SK-N-SH (cell line): ENCODE measurements at regions not wholly inside any gene's neighbourhood (a gene's known extent, or its start where the extent isn't known, plus 50 kb on each side); places are given as distances from the start of the nearest gene placed in this dataset.

ENCODE experiments used
- CTCF ChIA-PET: fragments of 300-600, 350-600 bp; formaldehyde crosslinking; extraction: SDS; loops from one replicate; lab custom pipeline; 2021; lab: Yijun Ruan, JAX
- POLR2A ChIA-PET: fragments of 350-600 bp; sonication (Branson Sonifier 250); formaldehyde crosslinking; extraction: SDS; loops from one replicate; lab custom pipeline; 2020; ENCODE audit warnings: antibody characterized with exemption, inconsistent platforms; lab: Yijun Ruan, JAX
- DNase-seq: peaks from one replicate; pipeline ENCODE4 v3.0.0; 2012
- H2AFZ ChIP-seq: fragments of 200-600 bp; sonication (generic); 2 replicates; pipeline ENCODE4 v1.8.1; 2016; ENCODE audit warnings: antibody characterized with exemption, mild to moderate bottlenecking, low read depth
- H3F3A ChIP-seq: fragments of 200-600 bp; sonication (generic); replicated peaks from 2 replicates; pipeline ENCODE3; 2016; ENCODE audit warnings: antibody characterized with exemption, mild to moderate bottlenecking; ENCODE audit not compliant: insufficient read depth
- H3K27ac ChIP-seq, 2 experiments: fragments of 200-500 bp in 1 of 2; fragments of 200-600 bp in 1 of 2; sonication (Bioruptor generic) in 1 of 2; sonication (generic), shearing (Covaris generic) in 1 of 2; 2 replicates each; pipeline versions ENCODE4 v1.5.1 to v1.6.1; 2014 to 2016; ENCODE audit warnings: low read depth in 2 of 2, inconsistent platforms in 1 of 2, low read length in 1 of 2, mild to moderate bottlenecking in 1 of 2, mixed read lengths in 1 of 2
- H3K27me3 ChIP-seq: fragments of 200-600 bp; sonication (generic), shearing (Covaris generic); 2 replicates; pipeline ENCODE4 v1.6.1; 2016; ENCODE audit warnings: mixed run types; ENCODE audit not compliant: insufficient read depth
- H3K36me3 ChIP-seq, 2 experiments: fragments of 200-500 bp in 1 of 2; fragments of 200-600 bp in 1 of 2; sonication (Bioruptor generic) in 1 of 2; sonication (generic) in 1 of 2; replicated peaks in 1 of 2; 2 replicates each; pipeline versions ENCODE3 to v1.5.1; 2014 to 2016; ENCODE audit warnings: low read length in 1 of 2, mild to moderate bottlenecking in 1 of 2; ENCODE audit not compliant: insufficient read depth in 2 of 2, control insufficient read depth in 1 of 2
- H3K4me1 ChIP-seq, 2 experiments: fragments of 200-500 bp in 1 of 2; fragments of 200-600 bp in 1 of 2; sonication (Bioruptor generic) in 1 of 2; sonication (generic), shearing (Covaris generic) in 1 of 2; 2 replicates each; pipeline versions ENCODE4 v1.5.1 to v1.6.1; 2014 to 2016; ENCODE audit warnings: low read depth in 1 of 2, low read length in 1 of 2, mixed run types in 1 of 2; ENCODE audit not compliant: insufficient read depth in 2 of 2, control insufficient read depth in 1 of 2
- H3K4me2 ChIP-seq: fragments of 200-600 bp; sonication (generic), shearing (Covaris generic); 2 replicates; pipeline ENCODE4 v1.6.1; 2017; ENCODE audit warnings: mixed run types
- H3K4me3 ChIP-seq, 2 experiments: fragments of 200-500 bp in 1 of 2; fragments of 200-600 bp in 1 of 2; sonication (Bioruptor generic) in 1 of 2; sonication (generic), shearing (Covaris generic) in 1 of 2; 2 replicates each; pipeline versions ENCODE4 v1.5.1 to v1.8.1; 2014 to 2016; ENCODE audit warnings: low read depth in 2 of 2, inconsistent platforms in 1 of 2, low read length in 1 of 2, mild to moderate bottlenecking in 1 of 2, mixed read lengths in 1 of 2, moderate library complexity in 1 of 2
- H3K79me2 ChIP-seq: fragments of 200-600 bp; sonication (generic); 2 replicates; pipeline ENCODE4 v1.8.1; 2017; ENCODE audit warnings: mild to moderate bottlenecking; ENCODE audit not compliant: insufficient read depth
- H3K9ac ChIP-seq: fragments of 200-600 bp; sonication (generic); 2 replicates; pipeline ENCODE4 v1.6.1; 2017; ENCODE audit warnings: mixed run types
- H3K9me2 ChIP-seq: fragments of 200-600 bp; sonication (generic); 2 replicates; pipeline ENCODE4 v1.6.1; 2017; ENCODE audit warnings: mixed run types
- H3K9me3 ChIP-seq: fragments of 200-600 bp; sonication (generic); 2 replicates; pipeline ENCODE4 v1.6.1; 2017; ENCODE audit warnings: mixed run types, mild to moderate bottlenecking, moderate library complexity
- H4K20me1 ChIP-seq: fragments of 200-600 bp; sonication (generic); 2 replicates; pipeline ENCODE4 v1.6.1; 2017; ENCODE audit warnings: mild to moderate bottlenecking, mixed run types; ENCODE audit not compliant: insufficient read depth
- FOSL2 ChIP-seq: IDR thresholded peaks from 2 replicates; pipeline ENCODE4 v1.4.0; 2012; ENCODE audit warnings: low read depth, mild to moderate bottlenecking, moderate library complexity, borderline replicate concordance
- GATA2 ChIP-seq: sonication (generic); formaldehyde crosslinking; IDR thresholded peaks from 2 replicates; pipeline ENCODE4 v1.5.0; 2020; ENCODE audit warnings: mild to moderate bottlenecking, missing genetic modification reagents
- MAX ChIP-seq: IDR thresholded peaks from 2 replicates; pipeline ENCODE4 v1.4.0; 2012; ENCODE audit warnings: low read depth
- MEF2A ChIP-seq: IDR thresholded peaks from 2 replicates; pipeline ENCODE4 v1.4.0; 2012; ENCODE audit warnings: low read depth, borderline replicate concordance
- NFIC ChIP-seq: IDR thresholded peaks from 2 replicates; pipeline ENCODE4 v1.4.0; 2012; ENCODE audit warnings: borderline replicate concordance
- NRF1 ChIP-seq: IDR thresholded peaks from 2 replicates; pipeline ENCODE4 v1.6.1; 2012; ENCODE audit warnings: low read depth, mild to moderate bottlenecking, low read length
- PBX3 ChIP-seq: IDR thresholded peaks from 2 replicates; pipeline ENCODE4; 2012
- POLR2AphosphoS5 ChIP-seq: IDR thresholded peaks from 2 replicates; pipeline ENCODE4 v1.6.1; 2012; ENCODE audit warnings: low read depth, low read length
- RXRA ChIP-seq: IDR thresholded peaks from 2 replicates; pipeline ENCODE4 v1.4.0; 2012; ENCODE audit warnings: low read depth, mild to moderate bottlenecking, borderline replicate concordance
- SMC3 ChIP-seq: IDR thresholded peaks from 2 replicates; pipeline ENCODE4 v1.6.1; 2012; ENCODE audit warnings: low read depth, low read length, improper control_type of control experiment
- TAF1 ChIP-seq: IDR thresholded peaks from 2 replicates; pipeline ENCODE4 v1.6.1; 2012; ENCODE audit warnings: low read depth, mild to moderate bottlenecking, low read length, moderate library complexity, borderline replicate concordance
- TCF12 ChIP-seq: IDR thresholded peaks from 2 replicates; pipeline ENCODE4 v1.4.0; 2012
- USF2 ChIP-seq: fragments of 150-350 bp; IDR thresholded peaks from 2 replicates; pipeline ENCODE4 v1.6.1; 2017; ENCODE audit warnings: antibody characterized with exemption, low read length, low read depth, borderline replicate concordance
- ZBTB33 ChIP-seq: IDR thresholded peaks from 2 replicates; pipeline ENCODE4 v1.4.0; 2012; ENCODE audit warnings: low read depth, borderline replicate concordance
- WGBS: methylation state at CpG from one replicate; pipeline ENCODE4 v1.1.6; 2017; ENCODE audit warnings: low lambda C conversion rate; 5-methylcytosine and 5-hydroxymethylcytosine counted together

GRCh38 chr4:104751468-104751867 is 256.8 kb upstream of the CXXC4 start:
- H2AFZ ChIP-seq, result no peak overlapping the region

More at GRCh38 chr4:104751468-104751867, 256.8 kb upstream of the CXXC4 start:
- H3K4me2 ChIP-seq, result no peak overlapping the region
- no peaks in the 10 kb centered on the region for H3K9me3 ChIP-seq
- POLR2A ChIA-PET, result no interaction called here
- DNase-seq, result no peak
- H3K79me2 ChIP-seq, result no peaks in the 10 kb centered on the region
- no peaks in the 10 kb centered on the region for H3K9me2 ChIP-seq
- H3K27ac ChIP-seq, result no peak overlapping the region
- H4K20me1 ChIP-seq, result no peaks in the 10 kb centered on the region
- WGBS, result 13% methylated on average over 2 of the region's 2 CpGs
- no peak overlapping the region for H3K4me3 ChIP-seq
- H3K4me1 ChIP-seq, result no peaks in the 10 kb centered on the region
- H3K27me3 ChIP-seq, result no peaks in the 10 kb centered on the region
- no peaks in the 10 kb centered on the region for H3F3A ChIP-seq
- CTCF ChIA-PET, result interaction anchor here (1.0 kb wide), 1 partner anchor 19 kb away, joined by 5 read pairs; no protein-coding TSS in a partner anchor
- TF ChIP-seq PBX3 (no peak), MEF2A (no peak), NRF1 (no peak), RXRA (no peak), GATA2 (CRISPR knock-in tag) (no peak), USF2 (no peak), TCF12 (no peak), POLR2AphosphoS5 (no peak), TAF1 (no peak), MAX (no peak), SMC3 (no peak), ZBTB33 (no peak), NFIC (no peak), FOSL2 (no peak)
- TF ChIP-seq, all 33 proteins: peak for 0
- H3K9ac ChIP-seq, result no peak overlapping the region
- no peaks in the 10 kb centered on the region for H3K36me3 ChIP-seq
